ENCODE measurements at regions not wholly inside any gene's neighbourhood (a gene's known extent, or its start where the extent isn't known, plus 50 kb on each side); places are given as distances from the start of the nearest gene placed in this dataset.

GRCh38 chr1:58200437-58200836 is 346.1 kb downstream of the OMA1 start:
- no peak overlapping the region for H3K9ac ChIP-seq (ENCODE audit: low read depth in 1 of 2, low read length in 2 of 2)
- no peak for DNase-seq (ENCODE audit: low spot score)
- no peaks in the 10 kb centered on the region for H3K27me3 ChIP-seq (ENCODE audit: control insufficient read depth in 4 of 4, insufficient read depth in 4 of 4, low read length in 3 of 4)
- TF ChIP-seq FOXA2 (IDR thresholded peaks at IDR 0.05) (no peak), FOXA1 (IDR thresholded peaks at IDR 0.05) (no peak), NR2F2 (IDR thresholded peaks at IDR 0.05) (no peak), RAD21 (IDR thresholded peaks at IDR 0.05) (no peak), HNF4G (IDR thresholded peaks at IDR 0.05) (no peak), REST (IDR thresholded peaks at IDR 0.05) (no peak), MAX (IDR thresholded peaks at IDR 0.05) (no peak), CTCF (IDR thresholded peaks at IDR 0.05; ENCODE audit: low read depth, low read length, missing input control) (no peak), EGR1 (IDR thresholded peaks at IDR 0.05; ENCODE audit: low read depth in 2 of 2) (no peak), ATF3 (IDR thresholded peaks at IDR 0.05) (no peak), HNF4A (conservative IDR thresholded peaks at IDR 0.05) (no peak), GABPA (IDR thresholded peaks at IDR 0.05 in 1 of 2, conservative IDR thresholded peaks at IDR 0.05 in 1 of 2) (no peak), SP1 (IDR thresholded peaks at IDR 0.05) (no peak), YY1 (IDR thresholded peaks at IDR 0.05) (no peak), JUND (IDR thresholded peaks at IDR 0.05) (no peak), ZBTB33 (IDR thresholded peaks at IDR 0.05) (no peak), RXRA (IDR thresholded peaks at IDR 0.05) (no peak)
- peaks cover 0 to 6% (median 2%) of the 10 kb centered on the region in 4 donors for H3K4me1 ChIP-seq (ENCODE audit: control insufficient read depth in 4 of 4, insufficient read depth in 4 of 4, low read length in 3 of 4)
- H3K9me3 ChIP-seq (ENCODE audit: control insufficient read depth in 4 of 4, low read length in 3 of 4) = no peaks in the 10 kb centered on the region
- no peak overlapping the region for H3K27ac ChIP-seq (ENCODE audit: low read depth in 1 of 2, low read length in 2 of 2)
- H3K4me3 ChIP-seq (ENCODE audit: low read depth in 1 of 3, low read length in 3 of 3) = no peak overlapping the region
- H3K36me3 ChIP-seq (ENCODE audit: control insufficient read depth in 4 of 4, insufficient read depth in 3 of 4, low read depth in 1 of 4, low read length in 3 of 4) = no peaks in the 10 kb centered on the region

GRCh38 chr1:58197811-58198210 is 348.7 kb downstream of the OMA1 start:
- Histone ChIP-seq H3K36me3 (ENCODE audit: control insufficient read depth in 4 of 4, insufficient read depth in 3 of 4, low read depth in 1 of 4, low read length in 3 of 4) (no peaks in the 10 kb centered on the region), H3K27me3 (ENCODE audit: control insufficient read depth in 4 of 4, insufficient read depth in 4 of 4, low read length in 3 of 4) (no peaks in the 10 kb centered on the region), H3K4me1 (ENCODE audit: control insufficient read depth in 4 of 4, insufficient read depth in 4 of 4, low read length in 3 of 4) (peaks cover 0 to 6% (median 2%) of the 10 kb centered on the region in 4 donors), H3K9me3 (ENCODE audit: control insufficient read depth in 4 of 4, low read length in 3 of 4) (no peaks in the 10 kb centered on the region), H3K9ac (ENCODE audit: low read depth in 1 of 2, low read length in 2 of 2) (no peak overlapping the region), H3K27ac (ENCODE audit: low read depth in 1 of 2, low read length in 2 of 2) (no peak overlapping the region), H3K4me3 (ENCODE audit: low read depth in 1 of 3, low read length in 3 of 3) (no peak overlapping the region)
- DNase-seq (ENCODE audit: low spot score) = no peak
- WGBS = 88% methylated on average over 1 of the region's 1 CpG
- TF ChIP-seq EGR1 (IDR thresholded peaks at IDR 0.05; ENCODE audit: low read depth in 2 of 2) (no peak), FOXA1 (IDR thresholded peaks at IDR 0.05) (no peak), ATF3 (IDR thresholded peaks at IDR 0.05) (no peak), MAX (IDR thresholded peaks at IDR 0.05) (no peak), GABPA (IDR thresholded peaks at IDR 0.05 in 1 of 2, conservative IDR thresholded peaks at IDR 0.05 in 1 of 2) (no peak), CTCF (IDR thresholded peaks at IDR 0.05; ENCODE audit: low read depth, low read length, missing input control) (no peak), FOXA2 (IDR thresholded peaks at IDR 0.05) (no peak)

Data from liver (tissue), 8 donors.